ENCODE measurements at regions not wholly inside any gene's neighbourhood (a gene's known extent, or its start where the extent isn't known, plus 50 kb on each side); places are given as distances from the start of the nearest gene placed in this dataset.

DNA sequence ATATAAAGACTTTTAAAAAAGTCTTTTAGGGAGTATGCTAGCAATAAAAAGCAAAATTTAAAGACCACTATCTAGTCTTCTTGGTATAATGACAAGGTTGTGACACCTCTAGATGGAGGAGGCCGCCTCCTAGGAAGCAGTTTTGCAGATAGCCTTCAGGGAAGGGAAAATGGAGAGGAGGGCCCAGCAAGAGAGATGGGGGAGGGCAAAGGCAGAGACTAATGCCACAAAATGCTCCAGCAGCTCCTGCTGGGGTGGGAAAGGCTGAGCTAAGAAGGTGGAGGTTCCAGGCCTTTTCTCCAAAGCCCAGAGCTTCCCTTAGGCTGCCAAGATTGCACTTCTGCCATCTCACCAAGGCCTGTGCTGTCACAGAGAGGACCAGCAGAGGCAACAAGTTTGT, 153.9 kb upstream of the THSD7B start:
- no peak for DNase-seq (ENCODE audit: low read depth)
- Histone ChIP-seq H3K36me3 (ENCODE audit: control insufficient read depth, insufficient read depth, low read length) (no peaks in the 10 kb centered on the region), H3K27me3 (ENCODE audit: control insufficient read depth, insufficient read depth, low read length) (no peaks in the 10 kb centered on the region), H3K4me3 (ENCODE audit: low read depth, low read length) (no peak overlapping the region)
- ChIA-PET POLR2A (no interaction called here), CTCF (no interaction called here)
- TF ChIP-seq, protein P1, sequence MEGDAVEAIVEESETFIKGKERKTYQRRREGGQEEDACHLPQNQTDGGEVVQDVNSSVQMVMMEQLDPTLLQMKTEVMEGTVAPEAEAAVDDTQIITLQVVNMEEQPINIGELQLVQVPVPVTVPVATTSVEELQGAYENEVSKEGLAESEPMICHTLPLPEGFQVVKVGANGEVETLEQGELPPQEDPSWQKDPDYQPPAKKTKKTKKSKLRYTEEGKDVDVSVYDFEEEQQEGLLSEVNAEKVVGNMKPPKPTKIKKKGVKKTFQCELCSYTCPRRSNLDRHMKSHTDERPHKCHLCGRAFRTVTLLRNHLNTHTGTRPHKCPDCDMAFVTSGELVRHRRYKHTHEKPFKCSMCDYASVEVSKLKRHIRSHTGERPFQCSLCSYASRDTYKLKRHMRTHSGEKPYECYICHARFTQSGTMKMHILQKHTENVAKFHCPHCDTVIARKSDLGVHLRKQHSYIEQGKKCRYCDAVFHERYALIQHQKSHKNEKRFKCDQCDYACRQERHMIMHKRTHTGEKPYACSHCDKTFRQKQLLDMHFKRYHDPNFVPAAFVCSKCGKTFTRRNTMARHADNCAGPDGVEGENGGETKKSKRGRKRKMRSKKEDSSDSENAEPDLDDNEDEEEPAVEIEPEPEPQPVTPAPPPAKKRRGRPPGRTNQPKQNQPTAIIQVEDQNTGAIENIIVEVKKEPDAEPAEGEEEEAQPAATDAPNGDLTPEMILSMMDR (IDR thresholded peaks at IDR 0.05; ENCODE audit: insufficient read depth, low read depth, low read length): no peak

- DNase-seq (ENCODE audit: low read depth): no peak
- no peak overlapping the region for H3K4me3 ChIP-seq (ENCODE audit: low read depth, low read length)
- TF ChIP-seq, protein P1 (IDR thresholded peaks at IDR 0.05; ENCODE audit: insufficient read depth, low read depth, low read length): no peak
- H3K27me3 ChIP-seq (ENCODE audit: control insufficient read depth, insufficient read depth, low read length): no peaks in the 10 kb centered on the region
- CTCF ChIA-PET: no interaction called here
- POLR2A ChIA-PET: no interaction called here
- H3K36me3 ChIP-seq (ENCODE audit: control insufficient read depth, insufficient read depth, low read length): no peaks in the 10 kb centered on the region
These were observed 182.6 kb upstream of the THSD7B start for GRCh38 chr2:136582628-136583205.

DNA sequence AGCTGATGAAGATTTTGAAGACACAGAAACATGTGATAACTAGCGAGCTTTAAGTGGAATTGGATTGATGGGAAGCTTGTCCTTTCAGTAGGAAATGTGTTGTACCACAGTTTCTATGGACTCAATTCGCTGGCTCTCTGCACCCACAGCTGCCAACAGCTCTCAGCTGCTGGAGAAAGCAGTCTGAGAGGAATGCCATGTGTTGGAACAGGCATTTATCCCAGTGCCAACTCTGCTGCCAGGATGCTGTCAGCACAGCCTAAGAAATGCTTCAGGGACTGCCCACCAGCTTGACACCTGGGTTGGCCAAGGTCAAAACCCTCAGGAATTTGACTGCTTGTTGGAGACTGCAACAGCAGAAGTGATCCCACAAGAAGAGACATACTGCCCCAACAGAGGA, 193.0 kb upstream of the THSD7B start:
- CTCF ChIA-PET: no interaction called here
- POLR2A ChIA-PET: no interaction called here
- Histone ChIP-seq H3K4me3 (ENCODE audit: low read depth, low read length) (no peak overlapping the region), H3K27me3 (ENCODE audit: control insufficient read depth, insufficient read depth, low read length) (no peaks in the 10 kb centered on the region), H3K36me3 (ENCODE audit: control insufficient read depth, insufficient read depth, low read length) (no peaks in the 10 kb centered on the region)
- TF ChIP-seq, protein P1 (IDR thresholded peaks at IDR 0.05; ENCODE audit: insufficient read depth, low read depth, low read length): no peak
- DNase-seq (ENCODE audit: low read depth): no peak

- CTCF ChIA-PET: no interaction called here
- POLR2A ChIA-PET: no interaction called here
These were observed 208.1 kb upstream of the THSD7B start for GRCh38 chr2:136557203-136557602.

GRCh38 chr2:136550181-136550580, 215.2 kb upstream of the THSD7B start:
- no peak for DNase-seq (ENCODE audit: low read depth)
- H3K4me3 ChIP-seq (ENCODE audit: low read depth, low read length): no peak overlapping the region
- TF ChIP-seq, protein P1 (IDR thresholded peaks at IDR 0.05; ENCODE audit: insufficient read depth, low read depth, low read length): no peak
- ChIA-PET POLR2A (no interaction called here), CTCF (no interaction called here)
- no peaks in the 10 kb centered on the region for H3K27me3 ChIP-seq (ENCODE audit: control insufficient read depth, insufficient read depth, low read length)
- H3K36me3 ChIP-seq (ENCODE audit: control insufficient read depth, insufficient read depth, low read length): no peaks in the 10 kb centered on the region

More at GRCh38 chr2:136557203-136557602, 208.1 kb upstream of the THSD7B start:
- Histone ChIP-seq H3K4me3 (ENCODE audit: low read depth, low read length) (no peak overlapping the region), H3K27me3 (ENCODE audit: control insufficient read depth, insufficient read depth, low read length) (no peaks in the 10 kb centered on the region), H3K36me3 (ENCODE audit: control insufficient read depth, insufficient read depth, low read length) (no peaks in the 10 kb centered on the region)
- TF ChIP-seq, protein P1 (IDR thresholded peaks at IDR 0.05; ENCODE audit: insufficient read depth, low read depth, low read length): no peak
- DNase-seq (ENCODE audit: low read depth): no peak
